GM18868 (cell line): ENCODE measurements at regions not wholly inside any gene's neighbourhood (a gene's known extent, or its start where the extent isn't known, plus 50 kb on each side); places are given as distances from the start of the nearest gene placed in this dataset.

Experiments
- ATAC-seq: cut with Tn5 transposase; IDR thresholded peaks from one replicate; pipeline ENCODE4 v1.9.1; 2021; ENCODE audit warnings: mild to moderate bottlenecking, moderate library complexity; ENCODE audit not compliant: unreplicated experiment

DNA sequence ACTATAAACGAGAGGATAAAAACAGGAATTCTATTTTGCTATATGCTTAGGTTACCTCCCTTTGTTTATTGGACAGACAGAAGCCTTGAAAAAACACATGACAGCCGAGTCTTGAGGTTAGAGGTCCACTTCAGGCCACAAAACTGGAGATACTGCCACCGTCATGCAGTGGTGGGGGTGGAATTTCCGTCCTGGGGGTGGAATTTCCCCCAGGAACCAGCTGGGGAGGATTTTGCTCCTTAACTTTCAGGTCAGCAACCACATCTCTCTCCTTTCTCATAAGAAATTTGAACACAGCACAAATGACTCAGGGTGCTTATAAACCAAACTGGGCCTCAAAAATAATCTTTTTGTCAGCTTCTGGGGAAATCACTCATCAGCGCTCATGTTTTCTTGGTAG lies 545.8 kb upstream of the ADAMTS9 start:
- no peak for ATAC-seq

DNA sequence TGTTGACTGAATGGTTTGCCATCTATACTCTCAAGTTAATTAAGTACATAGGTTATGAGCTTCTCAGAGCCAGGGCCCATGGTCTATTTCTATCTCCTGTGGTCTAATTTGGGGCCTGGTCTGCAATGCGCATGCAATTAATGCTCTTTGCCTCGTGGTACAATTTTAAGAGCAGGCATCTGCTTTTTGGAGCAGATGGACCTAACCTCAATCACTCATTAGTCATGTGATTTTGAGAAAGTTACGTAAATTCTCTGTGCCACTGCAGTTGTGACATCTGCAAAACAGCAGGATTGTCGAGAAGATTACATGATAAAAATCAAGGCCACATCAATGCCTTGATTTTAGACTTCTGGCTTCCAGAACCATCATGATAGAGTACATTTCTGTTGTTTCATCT lies 543.7 kb upstream of the ADAMTS9 start:
- ATAC-seq = no peak

DNA sequence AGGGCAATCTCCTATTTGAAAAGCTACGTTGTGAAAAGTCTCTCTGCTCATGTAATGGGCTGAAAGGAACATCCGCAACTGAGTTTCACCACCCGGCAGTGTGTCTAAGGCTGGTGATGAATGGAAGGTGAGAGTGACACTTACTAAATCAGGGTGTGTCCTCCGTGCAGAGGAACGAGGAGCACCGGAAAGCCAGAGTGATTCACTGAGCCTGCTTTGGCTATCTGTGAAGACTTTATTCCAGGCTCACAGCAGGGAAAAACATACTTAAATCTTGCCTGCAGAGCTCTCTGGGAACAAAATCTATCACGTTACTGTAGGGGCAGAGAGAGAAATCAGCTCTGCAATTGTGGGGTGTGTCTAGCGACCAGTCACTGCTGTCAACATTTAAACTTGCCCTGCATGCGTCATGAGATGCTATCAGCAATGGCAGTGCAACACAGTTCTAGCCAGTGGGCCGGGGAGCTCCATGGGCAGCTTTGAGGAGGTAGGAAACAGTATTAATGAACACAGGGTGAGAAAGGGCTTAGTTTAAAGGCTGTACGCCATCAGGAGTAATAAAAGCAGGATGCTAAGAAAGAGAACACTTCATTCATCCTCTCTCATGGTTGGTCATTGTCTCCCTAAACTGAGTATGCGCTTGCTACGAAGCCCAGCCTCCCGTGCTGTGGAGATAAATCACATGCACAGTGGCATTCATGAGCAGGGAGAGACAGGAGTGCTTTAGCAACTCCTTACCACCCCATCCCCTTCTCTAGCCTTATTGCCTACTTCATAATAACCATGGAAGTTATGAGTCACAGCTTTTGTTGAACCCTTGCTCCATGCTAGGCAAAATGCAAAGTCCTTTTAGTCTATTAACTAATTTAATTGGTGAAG lies 542.7 kb upstream of the ADAMTS9 start:
- no peak for ATAC-seq

DNA sequence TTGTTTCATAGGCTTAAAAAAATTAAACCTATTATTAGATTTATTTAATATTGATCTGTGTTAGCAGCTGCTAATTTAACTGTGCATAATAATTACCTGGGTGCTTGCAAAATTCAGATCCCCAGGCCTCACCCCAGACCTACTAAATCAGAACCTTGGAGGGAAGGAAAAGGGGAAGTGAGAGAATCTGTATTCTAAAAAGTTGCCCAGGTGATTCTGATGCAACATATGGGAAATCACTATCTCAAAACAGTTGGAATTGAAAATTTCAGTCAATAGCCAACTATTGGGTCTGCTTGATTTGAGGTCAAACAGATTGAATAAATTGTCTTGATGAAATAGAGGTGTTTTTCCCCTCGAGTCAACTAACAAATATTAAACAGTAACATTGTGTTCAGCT lies 538.5 kb upstream of the ADAMTS9 start:
- ATAC-seq = no peak

DNA sequence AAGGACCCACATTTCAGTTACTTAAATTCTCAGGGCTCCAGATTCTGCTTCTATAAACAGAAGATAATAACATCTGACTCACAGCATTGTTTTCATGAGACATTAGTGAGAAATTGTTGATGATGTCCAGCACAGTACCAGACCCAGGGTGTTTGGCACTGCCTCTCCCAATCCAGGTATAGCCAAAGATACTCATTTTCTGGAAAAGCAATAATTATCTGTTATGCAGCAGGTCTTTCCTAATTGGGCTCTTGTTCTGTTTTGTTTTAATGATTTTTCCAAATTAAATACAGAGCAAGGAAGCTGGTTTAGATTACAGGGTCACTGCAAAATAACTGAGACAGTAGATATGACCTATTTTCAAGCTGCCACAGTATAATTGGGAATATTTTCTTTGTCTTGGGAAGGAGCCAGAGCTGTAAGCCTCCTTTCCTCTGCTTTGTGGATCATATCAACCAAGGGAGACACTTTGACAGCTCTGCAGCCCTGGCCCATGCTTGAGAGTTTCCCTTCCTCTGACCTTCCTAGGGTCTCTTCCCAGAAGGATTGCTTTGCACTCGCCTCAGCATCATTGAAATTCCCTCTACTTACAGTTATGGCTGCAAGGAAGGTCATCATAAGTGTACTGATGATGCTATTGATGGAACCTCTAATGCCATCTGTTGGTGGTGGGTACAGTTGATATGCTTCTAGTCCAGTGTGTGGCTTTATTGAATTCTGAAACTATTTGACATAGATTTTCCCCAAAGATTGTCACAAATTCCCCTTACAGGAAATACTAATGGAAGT lies 522.4 kb upstream of the ADAMTS9 start:
- ATAC-seq = no peak

DNA sequence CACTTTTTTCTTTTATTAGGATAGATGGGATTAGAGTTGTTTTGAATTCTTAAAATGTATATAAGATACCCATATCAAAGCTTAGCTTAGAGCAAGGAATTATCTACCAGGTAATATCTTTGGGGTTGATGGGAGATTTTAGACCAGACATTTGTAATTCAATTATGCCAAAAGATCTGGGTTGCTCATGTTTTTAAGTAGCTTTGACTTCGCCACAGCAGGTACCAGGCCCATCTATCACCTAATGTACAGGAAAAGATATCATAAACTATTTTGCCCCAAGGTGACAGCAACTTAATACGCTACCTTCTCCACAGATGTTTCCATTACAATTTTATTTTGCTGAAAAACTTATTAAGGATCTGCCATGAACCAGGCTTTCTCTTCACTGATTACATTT lies 514.6 kb upstream of the ADAMTS9 start:
- no peak for ATAC-seq

DNA sequence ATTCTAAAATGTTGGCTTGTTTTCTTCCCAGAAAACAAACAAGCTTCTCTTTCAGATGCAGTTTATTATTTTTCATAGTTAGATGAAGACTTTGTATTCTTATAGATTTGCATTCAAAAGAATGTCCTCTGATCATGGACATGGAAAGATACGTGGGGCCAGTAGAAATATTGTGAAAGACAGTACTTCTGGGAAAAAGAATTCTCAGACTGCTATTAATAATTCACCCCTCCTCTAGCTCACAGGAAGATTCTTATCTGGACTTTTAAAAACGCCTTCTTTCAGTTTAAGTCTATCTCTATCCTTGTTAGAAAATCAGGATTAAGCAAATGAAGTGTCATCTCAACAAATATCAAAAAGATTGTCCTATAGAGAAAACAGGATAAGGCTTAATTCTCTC lies 514.1 kb upstream of the ADAMTS9 start:
- no peak for ATAC-seq

DNA sequence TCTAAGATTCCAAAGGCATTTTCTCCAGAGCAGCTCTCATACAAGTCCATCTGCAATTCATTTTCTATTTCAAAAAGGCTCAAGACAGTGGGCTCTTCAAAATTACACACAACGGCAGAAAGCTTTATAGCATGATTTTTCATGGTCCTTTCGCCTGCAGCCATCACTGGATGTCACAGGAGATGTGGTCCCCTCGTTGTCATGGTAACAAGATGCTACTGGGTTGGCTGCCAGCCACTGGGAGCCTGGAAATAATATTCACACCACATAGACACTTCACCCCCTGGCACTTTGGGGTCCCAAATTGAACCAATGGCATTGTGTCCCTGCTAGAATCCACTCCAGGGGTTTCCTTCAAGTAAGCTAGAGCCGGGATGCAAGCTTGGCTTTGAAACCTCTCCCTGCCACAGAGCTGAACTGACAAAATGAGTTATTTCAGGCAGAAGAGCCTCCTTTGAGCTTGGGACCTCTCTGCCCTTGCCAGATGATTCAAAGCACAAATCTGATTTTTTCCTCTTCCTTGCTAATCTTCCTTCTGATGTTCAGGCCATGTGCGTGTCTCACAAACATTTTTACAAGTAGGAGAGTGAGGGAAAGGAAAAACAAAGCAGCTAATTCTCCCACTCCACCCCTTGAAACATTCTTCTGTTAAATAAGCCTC lies 512.6 kb upstream of the ADAMTS9 start:
- ATAC-seq = no peak

DNA sequence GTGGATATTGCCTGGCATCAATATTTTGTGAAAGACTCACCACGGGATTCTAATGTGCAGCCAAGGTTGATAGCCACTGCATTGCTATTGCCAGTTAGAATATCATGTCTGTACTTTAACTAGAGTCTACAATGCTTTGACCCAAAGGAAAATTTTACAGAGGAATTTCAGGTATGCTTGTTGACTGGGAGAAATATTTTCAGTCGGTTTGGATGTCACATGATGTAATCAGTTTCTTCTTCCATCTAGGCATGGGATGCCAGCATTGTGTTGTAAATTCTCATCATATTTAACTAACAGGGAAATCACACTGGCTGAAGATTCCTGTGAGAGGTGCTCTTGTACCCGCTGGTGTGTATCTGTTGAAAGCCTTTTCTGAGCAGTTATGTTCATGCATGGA lies 508.9 kb upstream of the ADAMTS9 start:
- no peak for ATAC-seq

DNA sequence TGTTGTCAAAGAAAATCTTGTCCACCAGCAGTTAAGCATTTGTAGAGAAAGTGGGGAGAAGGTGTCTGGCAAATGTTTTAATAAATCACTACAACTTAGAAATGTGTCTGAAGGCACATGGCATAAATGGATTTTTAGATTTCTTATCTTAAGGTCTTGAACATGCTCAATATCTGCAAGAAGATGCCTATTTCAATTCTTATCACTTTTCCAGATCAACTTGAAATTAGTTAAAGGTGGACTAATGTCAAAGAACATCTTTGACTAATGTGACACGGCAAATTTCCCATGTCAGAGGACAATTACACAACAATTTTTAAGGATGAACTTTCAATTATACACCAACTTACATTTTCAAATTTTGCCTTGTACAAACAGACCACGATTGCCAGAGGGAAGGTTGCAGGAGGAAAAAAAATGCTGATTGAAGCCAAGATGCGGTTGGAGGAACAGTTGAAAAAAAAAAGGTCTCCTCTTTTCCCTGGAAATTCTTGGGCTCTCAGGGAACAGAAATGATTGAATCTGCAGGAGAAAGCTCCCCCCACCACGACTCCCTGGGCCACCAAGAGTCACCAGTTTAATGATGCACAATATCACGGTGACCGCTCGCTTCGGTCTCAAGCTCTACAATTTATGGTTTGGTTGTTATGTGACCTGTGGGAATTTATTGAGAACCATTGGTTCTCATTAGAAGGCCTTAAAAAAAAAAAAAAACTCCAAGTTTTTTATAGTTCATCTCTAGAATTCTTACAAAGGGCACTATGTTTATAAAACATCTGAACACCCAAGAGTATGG lies 507.6 kb upstream of the ADAMTS9 start:
- ATAC-seq = no peak

DNA sequence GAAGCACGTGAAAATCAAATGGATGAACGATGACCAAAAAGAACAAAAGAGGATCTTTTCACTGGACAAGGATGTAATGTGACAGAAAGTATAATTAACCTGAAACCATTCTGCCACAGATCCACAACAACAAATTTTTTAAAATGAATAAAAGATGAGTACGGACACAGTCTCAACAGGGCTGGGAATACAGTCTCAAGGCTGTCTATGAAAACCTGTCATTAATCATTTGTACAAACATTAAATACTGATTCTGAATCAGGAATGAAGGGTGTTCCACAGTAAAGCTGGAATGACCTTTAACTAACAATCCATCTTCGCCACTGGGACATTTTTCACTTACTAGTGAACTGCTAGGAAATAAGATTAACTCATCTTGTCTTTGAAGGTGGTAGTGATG lies 506.9 kb upstream of the ADAMTS9 start:
- ATAC-seq = no peak

DNA sequence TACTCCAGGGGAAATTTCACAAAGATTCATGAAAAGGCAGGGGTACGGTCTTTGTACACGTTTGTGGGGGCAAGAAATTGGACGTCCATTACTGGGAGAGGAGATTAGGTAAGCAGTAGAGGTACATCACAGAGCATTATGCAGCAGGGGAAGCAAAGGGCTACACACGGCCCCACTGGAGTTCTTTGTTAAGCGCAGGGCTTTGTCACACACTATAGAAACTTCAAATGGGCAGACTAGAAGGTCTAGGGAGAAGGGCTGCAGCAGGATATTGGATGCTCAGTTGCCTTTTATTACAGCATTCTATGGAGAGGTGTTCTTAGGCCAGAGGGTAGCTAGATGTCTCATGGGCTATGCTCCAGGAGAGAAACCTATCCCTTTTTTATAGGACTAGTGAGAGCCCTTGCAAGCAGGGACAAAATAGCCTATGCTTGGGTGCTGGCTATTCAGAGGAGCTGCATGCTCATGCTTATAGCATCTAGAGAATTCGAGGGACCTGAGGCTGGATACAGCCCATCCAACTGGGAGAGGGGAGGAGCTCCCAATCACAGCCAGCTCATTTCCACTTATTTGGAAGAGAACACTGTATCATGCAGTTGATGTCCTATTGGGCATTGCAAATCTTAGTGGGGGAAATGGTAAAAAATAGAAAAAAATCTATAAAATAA lies 506.4 kb upstream of the ADAMTS9 start:
- ATAC-seq = no peak

DNA sequence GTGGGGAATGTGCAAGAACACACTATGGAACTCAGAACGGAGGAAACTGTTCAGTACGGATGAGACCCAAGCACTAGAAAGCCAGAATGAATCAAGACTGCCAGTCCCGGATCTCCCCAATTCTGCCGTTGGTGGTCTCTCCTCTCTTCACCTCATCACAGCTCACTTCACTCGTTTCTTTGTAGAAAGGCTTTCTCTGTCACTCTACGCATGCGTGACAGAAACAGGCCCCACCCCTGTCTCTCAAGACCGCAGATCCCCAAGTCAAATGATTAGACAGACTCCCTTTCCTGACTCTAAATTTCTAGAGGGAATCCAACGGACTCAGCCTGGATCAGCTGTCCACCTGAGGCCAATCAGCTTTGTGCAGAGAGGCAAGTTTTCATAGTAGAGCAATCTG lies 505.7 kb upstream of the ADAMTS9 start:
- no peak for ATAC-seq

DNA sequence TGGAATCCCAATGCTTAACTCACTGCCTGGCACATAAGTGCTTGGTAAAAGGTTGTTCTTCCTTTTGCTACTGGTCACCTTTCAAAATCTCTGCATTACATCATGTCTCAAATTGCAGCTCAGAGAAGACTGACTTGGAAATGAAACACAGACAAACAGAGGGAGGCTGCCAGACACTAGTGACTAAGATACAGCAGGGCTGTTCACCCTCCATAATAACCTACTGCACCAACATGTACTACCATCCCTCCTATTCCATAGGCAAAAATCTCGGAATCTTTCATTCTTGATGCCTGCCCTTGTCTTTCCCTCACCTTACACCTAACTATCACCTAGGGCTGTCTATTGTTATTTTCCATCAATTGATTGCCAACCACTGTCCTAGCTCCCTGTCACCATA lies 502.3 kb upstream of the ADAMTS9 start:
- no peak for ATAC-seq

DNA sequence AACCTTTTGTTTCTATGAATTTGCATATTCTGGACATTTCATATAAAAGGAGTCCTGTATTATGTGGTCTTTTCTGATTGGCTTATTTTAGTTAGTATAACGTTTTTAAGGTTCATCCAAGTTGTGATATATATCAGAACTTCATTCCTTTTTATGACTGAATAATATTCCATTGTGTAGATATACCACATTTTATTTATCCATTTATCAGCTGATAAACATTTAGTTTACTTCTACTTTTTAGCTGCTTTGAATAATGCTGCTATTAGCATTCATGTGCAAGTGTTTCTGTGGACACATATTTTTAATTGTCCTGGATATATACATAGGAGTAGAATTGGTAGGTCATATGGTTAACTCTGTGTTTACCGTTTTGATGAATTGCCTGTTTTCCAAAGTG lies 498.5 kb upstream of the ADAMTS9 start:
- ATAC-seq = no peak

DNA sequence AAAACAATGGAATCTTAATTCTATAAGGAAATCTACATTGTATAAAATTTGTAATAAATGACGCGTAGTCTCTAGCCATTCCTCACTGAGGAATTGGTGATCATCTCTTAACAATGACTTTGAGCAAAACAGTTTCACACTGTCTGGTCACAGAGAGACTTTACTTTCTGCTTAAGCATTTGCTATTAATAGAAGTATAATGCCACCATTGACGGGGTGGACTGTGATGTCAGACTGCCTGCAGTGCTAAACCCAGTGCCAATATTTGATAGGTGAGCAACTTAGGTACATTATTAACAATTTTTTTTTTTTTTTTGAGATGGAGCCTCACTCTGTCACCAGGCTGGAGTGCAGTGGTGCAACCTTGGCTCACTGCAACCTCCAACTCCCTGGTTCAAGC lies 494.9 kb upstream of the ADAMTS9 start:
- ATAC-seq = no peak

DNA sequence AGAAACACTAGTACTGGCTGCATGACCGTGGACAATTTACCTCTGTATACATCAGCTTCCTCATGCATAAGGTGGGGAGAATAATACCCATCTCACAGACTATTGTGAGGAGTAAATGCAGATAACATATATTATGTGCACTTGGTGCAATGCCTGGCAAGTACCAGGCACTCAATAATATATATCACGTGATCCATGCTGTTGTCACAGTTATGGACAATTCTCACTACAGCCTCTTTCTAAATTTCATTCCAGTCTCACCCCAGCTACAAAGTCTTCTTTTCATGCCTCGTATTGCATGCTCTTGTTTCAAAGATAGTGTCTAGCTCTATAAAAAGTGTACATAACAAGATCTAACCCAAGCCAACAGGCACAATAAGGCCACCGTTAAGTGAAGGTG lies 494.3 kb upstream of the ADAMTS9 start:
- no peak for ATAC-seq

DNA sequence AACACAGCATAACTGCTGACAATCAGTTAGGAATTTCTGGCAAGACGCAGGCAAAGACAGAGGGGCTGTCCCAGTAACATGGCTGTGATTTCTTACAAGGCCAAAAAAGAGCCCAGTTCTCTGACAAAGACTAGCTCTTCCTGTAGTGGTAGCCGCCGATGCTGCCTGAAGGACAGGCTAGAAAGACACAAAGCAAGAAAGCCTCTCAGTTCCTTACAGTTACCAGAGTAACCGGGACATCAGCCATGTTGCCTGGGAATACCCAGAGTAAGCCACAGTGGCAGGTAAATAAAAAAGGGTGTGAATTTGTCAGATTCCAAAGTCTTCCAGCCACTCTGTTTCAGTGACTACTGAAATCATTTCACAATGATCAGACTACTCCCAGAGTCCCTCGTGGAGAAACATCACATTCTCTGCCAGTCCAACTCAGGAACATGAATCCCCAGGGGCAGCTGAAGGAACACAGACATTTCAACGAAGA lies 493.6 kb upstream of the ADAMTS9 start:
- ATAC-seq = no peak

DNA sequence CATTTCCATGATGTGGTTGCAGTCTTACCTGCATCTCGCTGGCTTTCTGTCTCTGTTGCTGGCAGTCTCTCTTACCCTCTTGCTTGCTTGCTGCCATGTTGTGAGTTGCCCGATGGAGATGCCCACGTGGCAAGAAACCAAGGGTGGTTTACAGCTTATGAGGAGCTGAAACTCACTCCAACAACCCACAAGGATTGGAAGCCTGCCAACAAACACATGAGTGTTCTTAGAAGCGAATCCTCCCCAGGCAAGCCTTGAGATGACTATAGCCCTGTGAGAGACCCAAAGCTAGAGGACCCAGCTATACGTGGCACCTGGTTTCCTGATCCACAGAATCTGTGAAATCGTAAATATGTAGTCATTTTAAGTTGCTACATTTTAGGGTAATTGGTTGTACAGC lies 490.9 kb upstream of the ADAMTS9 start:
- no peak for ATAC-seq

DNA sequence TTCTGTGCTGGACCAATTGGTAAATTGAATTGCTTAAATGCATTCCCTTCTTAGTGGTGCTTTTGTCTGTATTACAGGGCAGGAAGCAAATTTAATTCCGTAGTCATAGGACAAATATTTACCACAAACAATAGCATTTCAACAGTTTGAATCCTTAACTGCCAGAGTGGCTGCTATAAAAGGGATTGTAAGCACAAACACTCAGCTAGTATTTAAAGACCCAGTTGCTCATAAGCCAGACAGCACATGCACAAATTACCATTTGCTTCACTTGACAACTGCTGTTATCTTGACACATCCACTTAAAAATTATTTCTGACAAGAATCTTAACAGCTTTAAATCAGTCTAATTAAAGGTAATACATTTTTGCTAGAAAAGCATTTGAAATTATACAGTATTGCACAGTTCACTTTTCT lies 490.2 kb upstream of the ADAMTS9 start:
- no peak for ATAC-seq
